ENCODE measurements at regions not wholly inside any gene's neighbourhood (a gene's known extent, or its start where the extent isn't known, plus 50 kb on each side); places are given as distances from the start of the nearest gene placed in this dataset.

DNA sequence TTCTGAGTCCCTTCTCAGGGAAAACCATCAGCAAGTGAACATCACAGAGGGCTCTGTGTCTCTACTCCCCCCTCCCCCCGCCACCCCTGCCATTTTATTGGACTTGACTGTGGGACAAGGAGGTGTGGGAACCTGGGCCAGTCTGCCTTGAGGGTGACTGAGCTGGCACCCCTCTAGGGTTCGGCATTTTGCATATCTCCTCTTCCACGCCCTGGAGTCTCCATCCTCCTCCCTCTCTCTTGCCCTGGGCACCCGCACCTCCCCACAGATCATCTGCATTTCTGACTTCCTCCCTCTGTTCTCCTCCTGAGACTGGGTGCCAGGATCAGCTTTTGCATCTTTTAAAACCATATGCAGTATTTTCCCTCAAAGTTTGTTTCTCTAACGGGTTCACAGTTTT is 107.1 kb upstream of the ERRFI1 start:
- Mint-ChIP-seq H3K27ac (ENCODE audit: unreplicated experiment) (peak overlapping the region; percentile 3), H3K4me3 (ENCODE audit: low read depth, unreplicated experiment) (no peak overlapping the region), H3K4me1 (ENCODE audit: low read depth, unreplicated experiment) (peaks cover 21% of the 10 kb centered on the region), H3K27me3 (ENCODE audit: unreplicated experiment) (no peaks in the 10 kb centered on the region), H3K9me3 (ENCODE audit: low read depth, unreplicated experiment) (no peaks in the 10 kb centered on the region), H3K36me3 (ENCODE audit: insufficient read depth, unreplicated experiment) (peaks cover 6% of the 10 kb centered on the region)
- TF ChIP-seq, protein P1, sequence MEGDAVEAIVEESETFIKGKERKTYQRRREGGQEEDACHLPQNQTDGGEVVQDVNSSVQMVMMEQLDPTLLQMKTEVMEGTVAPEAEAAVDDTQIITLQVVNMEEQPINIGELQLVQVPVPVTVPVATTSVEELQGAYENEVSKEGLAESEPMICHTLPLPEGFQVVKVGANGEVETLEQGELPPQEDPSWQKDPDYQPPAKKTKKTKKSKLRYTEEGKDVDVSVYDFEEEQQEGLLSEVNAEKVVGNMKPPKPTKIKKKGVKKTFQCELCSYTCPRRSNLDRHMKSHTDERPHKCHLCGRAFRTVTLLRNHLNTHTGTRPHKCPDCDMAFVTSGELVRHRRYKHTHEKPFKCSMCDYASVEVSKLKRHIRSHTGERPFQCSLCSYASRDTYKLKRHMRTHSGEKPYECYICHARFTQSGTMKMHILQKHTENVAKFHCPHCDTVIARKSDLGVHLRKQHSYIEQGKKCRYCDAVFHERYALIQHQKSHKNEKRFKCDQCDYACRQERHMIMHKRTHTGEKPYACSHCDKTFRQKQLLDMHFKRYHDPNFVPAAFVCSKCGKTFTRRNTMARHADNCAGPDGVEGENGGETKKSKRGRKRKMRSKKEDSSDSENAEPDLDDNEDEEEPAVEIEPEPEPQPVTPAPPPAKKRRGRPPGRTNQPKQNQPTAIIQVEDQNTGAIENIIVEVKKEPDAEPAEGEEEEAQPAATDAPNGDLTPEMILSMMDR (IDR thresholded peaks at IDR 0.05; ENCODE audit: unreplicated experiment): no peak
- BruUV-seq (replicated peaks): no TSS peak
- no peak for DNase-seq
- intact Hi-C loops (cut with micrococcal nuclease; ENCODE audit: unreplicated experiment): no loop called here
- CTCF ChIA-PET: interaction anchor here (0.5 kb wide), 1 partner anchor 1486 kb away, joined by 3 read pairs; no protein-coding TSS in a partner anchor

DNA sequence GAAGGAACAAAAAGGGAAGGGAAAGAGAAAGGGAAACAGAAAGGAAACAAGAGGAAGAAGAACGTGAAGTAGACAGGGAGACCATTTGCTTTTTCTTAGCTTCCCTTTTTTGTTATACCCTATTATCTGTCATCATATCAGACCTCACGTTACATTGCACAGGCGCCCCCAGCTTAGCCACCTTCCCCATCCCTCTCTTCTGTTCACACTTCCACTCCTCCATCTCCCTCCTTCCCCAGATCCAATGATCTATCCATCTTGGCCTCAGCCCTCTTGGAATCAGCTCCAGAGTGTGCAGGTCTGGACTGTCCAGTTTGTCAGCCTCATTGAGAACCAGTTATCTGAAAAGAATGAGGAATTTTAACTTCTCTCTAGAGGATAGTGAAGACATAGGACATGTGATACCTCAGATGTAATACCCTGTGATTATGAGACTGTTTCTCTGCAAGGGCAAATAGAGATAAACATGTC is 101.1 kb upstream of the ERRFI1 start:
- H3K27ac Mint-ChIP-seq (ENCODE audit: unreplicated experiment): no peak overlapping the region
- no peak overlapping the region for H3K4me3 Mint-ChIP-seq (ENCODE audit: low read depth, unreplicated experiment)
- TF ChIP-seq, protein P1 (IDR thresholded peaks at IDR 0.05; ENCODE audit: unreplicated experiment): no peak
- no peak for DNase-seq
- H3K4me1 Mint-ChIP-seq (ENCODE audit: low read depth, unreplicated experiment): peaks cover 16% of the 10 kb centered on the region
- CTCF ChIA-PET: no interaction called here
- peaks cover 5% of the 10 kb centered on the region for H3K9me3 Mint-ChIP-seq (ENCODE audit: low read depth, unreplicated experiment)
- H3K27me3 Mint-ChIP-seq (ENCODE audit: unreplicated experiment): no peaks in the 10 kb centered on the region
- BruUV-seq (replicated peaks): no TSS peak
- H3K36me3 Mint-ChIP-seq (ENCODE audit: insufficient read depth, unreplicated experiment): peaks cover 3% of the 10 kb centered on the region
- intact Hi-C loops (cut with micrococcal nuclease; ENCODE audit: unreplicated experiment): no loop called here

DNA sequence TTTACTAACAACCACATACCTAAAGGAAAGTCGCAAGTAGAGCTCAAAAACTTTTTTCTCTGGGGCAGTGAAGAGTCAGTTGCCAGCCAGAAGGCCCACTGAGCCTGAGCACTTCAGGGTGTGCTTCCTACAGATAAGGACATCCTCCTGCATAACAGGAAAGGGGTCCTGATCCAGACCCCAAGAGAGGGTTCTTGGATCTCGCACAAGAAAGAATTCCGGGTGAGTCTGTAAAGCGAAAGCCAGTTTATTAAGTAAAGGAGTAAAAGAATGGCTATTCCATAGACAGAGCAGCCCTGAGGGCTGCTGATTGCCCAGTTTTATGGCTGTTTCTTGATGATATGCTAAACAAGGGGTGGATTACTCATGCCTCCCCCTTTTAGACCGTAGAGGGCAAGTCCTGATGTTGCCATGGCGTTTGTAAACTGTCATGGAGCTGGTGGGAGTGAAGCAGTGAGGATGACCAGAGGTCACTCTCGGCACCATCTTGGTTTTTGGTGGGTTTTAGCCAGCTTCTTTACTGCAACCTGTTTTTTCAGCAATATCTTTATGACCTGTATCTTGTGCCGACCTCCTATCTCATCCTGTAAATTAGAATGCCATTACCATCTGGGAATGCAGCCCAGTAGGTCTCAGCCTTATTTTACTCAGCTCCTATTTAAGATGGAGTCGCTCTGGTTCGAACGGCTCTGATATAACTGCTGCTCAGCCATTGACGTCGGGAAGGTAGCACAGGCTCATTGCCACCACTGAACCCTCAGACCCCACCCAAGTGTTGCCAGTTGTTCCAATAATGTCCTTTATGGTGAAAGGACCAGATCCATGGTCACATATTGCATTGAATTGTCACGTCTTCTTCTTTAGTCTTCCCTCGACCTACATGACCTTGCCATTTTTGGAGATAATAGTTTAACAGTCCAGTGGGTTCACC is 96.6 kb upstream of the ERRFI1 start:
- H3K9me3 Mint-ChIP-seq (ENCODE audit: low read depth, unreplicated experiment): peaks cover 5% of the 10 kb centered on the region
- DNase-seq: no peak
- peaks cover 20% of the 10 kb centered on the region for H3K36me3 Mint-ChIP-seq (ENCODE audit: insufficient read depth, unreplicated experiment)
- peak overlapping the region; percentile 28 for H3K4me3 Mint-ChIP-seq (ENCODE audit: low read depth, unreplicated experiment)
- H3K27me3 Mint-ChIP-seq (ENCODE audit: unreplicated experiment): no peaks in the 10 kb centered on the region
- CTCF ChIA-PET: interaction anchor here (0.5 to 1.5 kb wide), 5 partner anchors 15 to 116 kb away, joined by 3 to 6 read pairs (median 4); no protein-coding TSS in a partner anchor
- TF ChIP-seq, protein P1 (IDR thresholded peaks at IDR 0.05; ENCODE audit: unreplicated experiment): no peak
- peaks cover 46% of the 10 kb centered on the region for H3K4me1 Mint-ChIP-seq (ENCODE audit: low read depth, unreplicated experiment)
- peak overlapping the region; percentile 98 for H3K27ac Mint-ChIP-seq (ENCODE audit: unreplicated experiment)
- intact Hi-C loops (cut with micrococcal nuclease; ENCODE audit: unreplicated experiment): no loop called here
- BruUV-seq (replicated peaks): no TSS peak

DNA sequence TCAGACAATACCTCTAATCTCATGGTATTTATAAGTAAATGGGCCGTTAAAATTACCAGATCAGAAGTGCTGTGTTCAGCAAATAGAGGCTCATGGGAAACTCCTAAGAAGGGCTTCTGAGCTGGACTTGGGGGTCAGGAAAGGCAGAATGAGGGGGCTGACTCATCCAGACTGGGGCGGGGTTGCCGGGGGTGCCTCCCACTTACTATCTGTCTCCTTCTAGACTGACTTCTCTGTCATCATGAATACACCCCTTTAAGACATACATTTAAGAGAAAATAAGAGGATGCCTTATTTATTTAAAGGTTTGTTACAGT is 96.0 kb upstream of the ERRFI1 start:
- Mint-ChIP-seq H3K27me3 (ENCODE audit: unreplicated experiment) (no peaks in the 10 kb centered on the region), H3K36me3 (ENCODE audit: insufficient read depth, unreplicated experiment) (peaks cover 20% of the 10 kb centered on the region), H3K4me1 (ENCODE audit: low read depth, unreplicated experiment) (peaks cover 47% of the 10 kb centered on the region), H3K9me3 (ENCODE audit: low read depth, unreplicated experiment) (peaks cover 5% of the 10 kb centered on the region), H3K27ac (ENCODE audit: unreplicated experiment) (peak overlapping the region; percentile 98), H3K4me3 (ENCODE audit: low read depth, unreplicated experiment) (peak overlapping the region; percentile 28)
- intact Hi-C loops (cut with micrococcal nuclease; ENCODE audit: unreplicated experiment): no loop called here
- peak; percentile 28 for DNase-seq
- BruUV-seq (replicated peaks): no TSS peak
- CTCF ChIA-PET: interaction anchor here (0.7 to 1.5 kb wide), 4 partner anchors 15 to 117 kb away, joined by 3 to 6 read pairs (median 4); no protein-coding TSS in a partner anchor
- TF ChIP-seq, protein P1 (IDR thresholded peaks at IDR 0.05; ENCODE audit: unreplicated experiment): no peak

Data from Calu3 (cell line).